ENCODE measurements at regions not wholly inside any gene's neighbourhood (a gene's known extent, or its start where the extent isn't known, plus 50 kb on each side); places are given as distances from the start of the nearest gene placed in this dataset.

DNA sequence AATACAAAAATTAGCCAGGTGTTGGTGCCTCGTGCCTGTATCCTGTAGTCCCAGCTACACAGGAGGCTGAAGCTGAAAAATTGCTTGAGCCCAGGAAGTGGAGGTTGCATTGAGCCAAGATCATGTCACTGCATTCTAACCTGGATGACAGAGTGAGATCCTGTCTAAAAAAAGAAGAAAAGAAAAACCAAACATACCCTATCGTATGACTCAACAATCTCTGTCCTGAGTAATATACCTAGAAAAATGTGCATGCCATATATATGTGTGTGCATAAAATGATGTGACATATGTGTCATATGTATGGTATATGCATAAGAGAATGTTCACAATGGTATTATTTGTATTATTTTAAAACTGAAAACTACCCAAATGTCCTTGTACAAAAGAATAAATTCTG lies 261.5 kb upstream of the CLEC14A start:
- TF ChIP-seq FOXK2 (IDR thresholded peaks at IDR 0.05) = no peak
- no peak for TF ChIP-seq NFRKB (IDR thresholded peaks at IDR 0.05)
- TF ChIP-seq FOXM1 (IDR thresholded peaks at IDR 0.05; ENCODE audit: borderline replicate concordance) = no peak
- TF ChIP-seq BHLHE40 (IDR thresholded peaks at IDR 0.05; ENCODE audit: borderline replicate concordance) = no peak
- no peak for TF ChIP-seq FOXA1 (IDR thresholded peaks at IDR 0.05)
- TF ChIP-seq SUZ12 (IDR thresholded peaks at IDR 0.05) = no peak
- no peak for TF ChIP-seq ELF4 (IDR thresholded peaks at IDR 0.05)
- TF ChIP-seq ZNF384 (IDR thresholded peaks at IDR 0.05) = no peak
- TF ChIP-seq HDGF (IDR thresholded peaks at IDR 0.05; ENCODE audit: borderline replicate concordance) = no peak
- TF ChIP-seq, protein P1, sequence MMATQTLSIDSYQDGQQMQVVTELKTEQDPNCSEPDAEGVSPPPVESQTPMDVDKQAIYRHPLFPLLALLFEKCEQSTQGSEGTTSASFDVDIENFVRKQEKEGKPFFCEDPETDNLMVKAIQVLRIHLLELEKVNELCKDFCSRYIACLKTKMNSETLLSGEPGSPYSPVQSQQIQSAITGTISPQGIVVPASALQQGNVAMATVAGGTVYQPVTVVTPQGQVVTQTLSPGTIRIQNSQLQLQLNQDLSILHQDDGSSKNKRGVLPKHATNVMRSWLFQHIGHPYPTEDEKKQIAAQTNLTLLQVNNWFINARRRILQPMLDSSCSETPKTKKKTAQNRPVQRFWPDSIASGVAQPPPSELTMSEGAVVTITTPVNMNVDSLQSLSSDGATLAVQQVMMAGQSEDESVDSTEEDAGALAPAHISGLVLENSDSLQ (IDR thresholded peaks at IDR 0.05) = no peak
